Stimulated activated CD4-positive, alpha-beta T cell treated with anti-CD3 and anti-CD28 coated beads, Interleukin-2, amount 100 ng/mL, for 24 hours (primary cell): ENCODE measurements at regions not wholly inside any gene's neighbourhood (a gene's known extent, or its start where the extent isn't known, plus 50 kb on each side); places are given as distances from the start of the nearest gene placed in this dataset.

ENCODE experiments used
- DNase-seq, 2 donors: peaks; one replicate each; pipeline ENCODE4 v3.0.0-alpha.2; 2020

DNA sequence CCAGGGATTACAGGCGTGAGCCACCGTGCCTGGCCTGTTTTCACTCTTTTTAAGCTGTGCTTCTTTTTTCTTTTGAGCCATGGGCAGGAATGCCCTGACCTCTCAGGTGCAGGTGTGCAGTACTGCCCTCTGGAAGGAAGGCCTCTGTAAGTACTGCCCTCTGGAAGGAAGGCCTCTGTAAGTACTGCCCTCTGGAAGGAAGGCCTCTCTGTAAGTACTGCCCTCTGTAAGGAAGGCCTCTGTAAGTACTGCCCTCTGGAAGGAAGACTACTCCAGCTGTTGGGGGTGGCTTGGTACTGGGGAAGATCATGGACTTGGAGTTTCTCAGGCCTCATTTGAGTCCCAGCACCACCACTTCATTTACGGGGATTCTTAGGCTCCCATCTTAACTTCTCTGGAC lies 248.5 kb upstream of the ID2 start:
- no peak for DNase-seq

DNA sequence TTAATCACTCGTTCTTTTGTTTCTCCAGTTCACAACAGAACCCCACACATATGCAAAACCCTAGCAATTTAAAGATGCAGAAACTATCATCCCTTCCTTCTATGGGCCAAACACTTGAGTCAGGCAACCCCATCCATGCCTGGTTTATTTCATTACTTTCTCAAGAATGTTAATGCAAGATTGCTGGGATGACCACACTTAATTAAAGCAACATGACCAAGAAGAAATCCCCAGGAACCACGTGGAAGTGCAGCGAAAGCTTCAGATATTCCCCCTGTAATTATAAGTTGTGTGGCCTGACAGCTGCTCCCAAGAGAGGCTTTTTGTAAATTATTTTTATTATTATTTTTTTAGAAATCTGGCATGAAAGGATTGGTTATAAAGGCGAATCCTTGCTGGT lies 246.2 kb upstream of the ID2 start:
- peak in 1 of 2 donors; percentile 0 for DNase-seq

DNA sequence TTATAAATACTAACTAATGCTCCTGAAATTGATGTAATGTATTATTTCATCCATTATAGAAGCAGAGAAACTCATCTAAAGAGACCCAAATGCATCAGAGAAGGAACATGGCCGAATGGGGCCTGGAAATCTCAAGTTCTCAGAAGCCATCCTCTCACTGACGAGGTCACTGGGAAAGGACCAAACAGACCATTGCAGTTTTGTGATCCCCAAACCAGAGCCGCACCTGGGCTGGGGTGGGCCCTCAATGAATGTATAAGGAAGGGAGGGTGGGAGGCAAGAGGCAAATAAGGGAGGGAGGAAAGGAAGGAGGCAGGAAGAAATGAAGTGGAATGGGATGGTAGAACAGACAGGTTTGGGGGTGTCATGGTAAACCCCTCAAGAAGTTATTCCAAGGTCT lies 245.3 kb upstream of the ID2 start:
- peak in 1 of 2 donors; percentile 8 for DNase-seq

DNA sequence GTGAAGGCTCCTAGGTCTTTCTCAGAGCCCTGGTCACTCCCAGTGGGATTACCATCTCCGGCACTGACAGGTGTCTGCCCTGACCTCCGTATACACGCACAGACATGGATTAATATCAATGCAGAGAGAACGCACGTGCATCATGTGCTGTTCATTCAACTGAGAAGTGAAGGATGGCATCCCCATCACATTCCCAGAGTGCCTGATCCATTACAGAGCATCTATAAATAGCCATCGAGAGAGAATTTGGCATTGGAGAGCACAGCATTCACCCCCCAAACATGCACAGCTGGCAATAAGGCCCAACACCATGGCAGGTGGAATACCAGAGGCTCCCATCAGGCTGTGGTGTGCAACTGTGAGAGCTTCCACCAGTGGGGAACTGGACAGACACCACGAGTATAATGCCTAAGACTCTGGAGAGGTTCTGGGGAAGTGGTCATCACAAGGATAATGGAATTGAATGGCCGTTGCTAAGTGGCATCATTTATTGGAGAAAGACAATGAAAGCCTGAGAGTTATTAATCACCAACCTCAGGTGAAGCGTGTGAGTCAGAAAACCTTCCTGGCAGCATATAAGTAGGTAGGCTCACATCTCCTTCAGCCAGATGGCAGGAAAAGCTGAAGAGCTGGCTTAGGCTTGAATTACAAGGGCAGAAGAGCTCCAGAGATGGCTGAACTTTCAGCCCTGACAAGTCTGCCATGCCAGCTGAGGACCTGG lies 244.5 kb upstream of the ID2 start:
- DNase-seq: peak in 1 of 2 donors; percentile 5

DNA sequence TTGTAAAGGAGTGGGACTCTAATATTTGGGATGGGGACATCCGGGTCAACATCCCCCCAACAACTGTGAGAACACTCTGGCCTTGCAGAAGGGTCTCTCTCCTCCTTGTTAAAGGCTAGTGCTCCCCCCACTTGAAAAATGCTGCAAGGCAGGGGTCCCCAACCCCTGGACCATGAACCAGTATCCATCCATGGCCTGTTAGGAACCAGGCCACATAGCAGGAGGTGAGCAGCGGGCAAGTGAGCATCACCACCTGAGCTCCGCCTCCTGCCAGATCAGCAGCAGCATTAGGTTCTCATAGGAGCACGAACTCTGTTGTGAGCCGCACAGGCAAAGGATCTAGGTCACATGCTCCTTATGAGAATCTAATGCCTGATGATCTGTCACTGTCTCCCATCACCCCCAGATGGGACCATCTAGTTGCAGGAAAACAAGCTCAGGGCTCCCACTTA lies 243.9 kb upstream of the ID2 start:
- peak in 1 of 2 donors; percentile 3 for DNase-seq

DNA sequence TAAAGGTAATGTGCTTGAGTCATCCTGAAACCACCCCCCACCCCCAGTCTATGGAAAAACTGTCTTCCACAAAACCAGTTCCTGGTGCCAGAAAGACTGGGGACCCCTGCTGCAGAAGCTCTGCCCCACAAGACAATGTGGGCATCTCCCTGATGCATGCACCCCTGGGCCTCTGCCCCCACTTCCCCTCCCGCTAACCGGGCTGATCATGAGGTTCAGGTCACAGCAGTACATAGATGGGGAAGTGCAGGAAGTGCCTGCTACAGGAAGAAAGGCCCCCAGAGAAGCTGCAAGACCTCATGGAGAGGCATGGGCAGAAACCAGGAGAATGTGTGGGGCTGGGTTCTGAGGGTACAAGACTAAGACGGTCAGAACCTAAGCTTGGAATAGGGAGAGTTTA lies 243.4 kb upstream of the ID2 start:
- DNase-seq: no peak

DNA sequence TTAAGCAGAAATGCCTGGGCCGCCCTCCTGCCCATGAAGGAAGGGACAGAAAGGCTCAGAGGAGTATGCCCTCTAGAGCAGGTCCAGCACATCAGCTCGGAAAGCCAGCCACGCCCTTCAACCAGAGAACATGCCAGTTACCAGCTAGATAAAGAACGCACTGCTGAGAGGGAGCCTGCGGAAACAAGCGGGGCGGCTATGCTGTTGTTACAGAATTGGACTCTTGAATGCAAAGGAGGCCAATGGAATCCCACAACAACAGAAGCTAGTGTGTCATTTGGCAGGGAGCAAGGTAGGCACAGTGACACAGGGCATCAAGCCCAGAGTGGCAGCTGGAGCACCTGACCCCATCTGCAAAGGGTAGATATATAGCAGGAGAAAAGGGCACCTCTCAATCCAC lies 242.9 kb upstream of the ID2 start:
- DNase-seq: no peak

DNA sequence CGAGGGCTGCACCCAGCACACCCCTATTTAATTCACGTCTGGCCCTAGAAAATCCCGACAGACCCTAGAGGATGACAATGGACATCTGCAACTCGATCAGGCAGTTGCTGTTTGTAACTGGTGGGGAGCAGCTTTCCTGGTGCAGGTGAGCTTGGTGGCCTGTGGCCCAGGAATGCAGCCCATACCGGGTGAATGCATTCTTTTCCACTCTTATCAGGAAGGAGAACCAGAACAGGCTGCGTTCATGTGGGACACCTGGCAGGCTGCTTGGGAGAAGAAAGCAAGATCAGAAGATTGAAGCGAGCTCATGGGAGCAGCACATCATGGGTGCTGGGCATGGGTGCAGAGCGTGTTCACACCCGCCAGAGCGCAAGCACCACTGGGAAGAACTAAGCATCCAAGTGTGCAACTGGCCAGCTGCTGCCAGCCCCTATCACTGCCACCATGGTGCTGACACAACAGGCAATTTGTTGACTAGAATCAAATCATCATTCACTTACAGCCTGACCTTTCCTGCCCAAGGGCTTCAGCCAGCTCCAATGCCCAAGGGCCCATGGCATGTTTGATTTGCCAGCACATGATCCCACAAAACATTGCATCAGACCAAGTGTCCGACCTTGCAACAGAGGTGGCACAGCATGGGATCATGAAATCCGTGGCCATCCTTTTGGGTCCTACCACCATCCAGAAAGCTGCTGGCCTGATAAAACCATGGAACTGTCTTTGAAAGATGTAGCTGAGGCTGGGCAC lies 241.7 kb upstream of the ID2 start:
- peak in 1 of 2 donors; percentile 8 for DNase-seq

DNA sequence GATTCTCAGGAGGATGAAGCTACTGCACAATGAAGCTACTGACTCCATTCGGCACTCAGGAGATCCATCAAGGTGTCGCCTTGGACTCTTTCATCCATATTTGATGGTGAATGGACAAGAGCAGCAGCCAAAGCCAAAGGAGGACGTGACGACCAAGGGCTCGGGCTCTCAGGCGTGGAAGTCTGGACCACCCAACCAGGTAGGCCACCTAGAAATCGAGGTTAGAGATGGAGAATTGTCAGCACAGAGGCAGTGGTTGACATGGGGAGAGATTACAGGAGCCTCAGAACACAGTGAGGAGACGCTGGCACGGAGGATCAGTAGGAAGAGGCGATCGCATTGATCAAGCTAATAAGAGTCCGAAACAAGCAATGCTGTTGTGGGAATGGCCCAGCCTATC lies 240.5 kb upstream of the ID2 start:
- DNase-seq: peak in 1 of 2 donors; percentile 0

DNA sequence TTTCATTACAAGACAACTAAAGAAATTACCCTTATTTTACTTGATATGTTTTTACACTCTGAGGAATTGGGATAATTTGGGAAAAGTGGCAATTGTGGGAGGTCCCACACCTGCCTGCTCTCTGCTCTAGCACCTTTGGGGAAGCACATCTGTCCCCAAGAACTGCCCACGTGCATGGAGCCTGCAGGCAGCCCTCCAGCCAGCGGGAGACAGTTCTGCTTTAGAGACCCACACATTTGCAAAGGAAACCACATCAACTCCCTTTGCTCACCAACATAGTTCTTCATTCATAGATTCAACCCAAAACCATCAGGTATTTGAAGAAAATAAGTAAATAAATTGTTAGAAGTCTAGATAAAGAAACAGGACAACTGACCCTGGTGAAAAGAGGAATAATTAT lies 239.9 kb upstream of the ID2 start:
- DNase-seq: peak in 1 of 2 donors; percentile 1

DNA sequence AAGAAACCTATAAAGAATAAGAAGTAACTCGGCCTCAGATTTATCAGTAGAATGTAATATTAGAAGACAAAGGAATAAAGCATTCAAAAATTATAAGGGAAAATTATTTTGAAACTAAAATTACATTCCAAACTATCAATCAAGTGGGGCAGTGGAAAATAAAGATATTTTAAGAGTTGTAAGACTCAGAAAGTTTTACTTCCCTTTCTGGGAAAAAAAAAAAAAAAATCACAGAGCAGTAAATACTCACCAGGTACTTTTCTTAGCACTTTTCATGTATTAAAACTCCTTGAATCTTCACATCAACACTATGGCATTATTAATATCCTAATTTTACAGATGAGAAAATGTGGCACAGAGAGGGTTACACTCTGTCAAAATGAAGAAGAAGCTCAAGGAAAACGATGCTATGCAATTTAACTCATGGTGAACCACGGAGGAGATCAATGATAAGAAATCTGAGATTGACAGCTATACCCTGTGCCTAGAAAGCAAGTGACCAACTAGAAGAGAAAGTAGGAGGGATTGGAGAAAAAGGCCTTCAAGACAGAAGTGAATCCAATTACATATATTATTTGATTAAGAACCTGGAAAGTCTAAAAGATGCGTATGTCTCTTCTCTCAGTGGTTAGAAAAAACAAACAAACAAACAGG lies 238.9 kb upstream of the ID2 start:
- DNase-seq: no peak

DNA sequence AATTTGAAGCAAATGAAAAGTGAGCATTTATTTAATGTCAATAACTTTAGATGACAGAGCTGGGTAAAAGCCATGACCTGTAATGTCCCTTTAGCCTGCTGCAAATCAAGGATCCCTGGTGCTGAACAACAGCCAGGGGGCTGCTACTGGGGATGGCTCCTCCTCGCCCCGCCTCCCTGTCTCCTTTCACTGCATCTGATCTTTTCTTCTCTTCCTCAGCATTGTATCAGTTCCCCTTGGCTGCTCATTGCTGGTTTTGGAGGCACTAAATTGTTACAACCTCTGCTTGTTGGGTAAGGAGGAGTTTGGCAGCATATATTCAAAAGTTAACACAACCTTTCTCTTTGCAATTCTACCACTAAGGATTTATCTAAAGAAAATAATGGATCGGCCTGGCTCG lies 236.3 kb upstream of the ID2 start:
- DNase-seq: peak in 1 of 2 donors; percentile 8

DNA sequence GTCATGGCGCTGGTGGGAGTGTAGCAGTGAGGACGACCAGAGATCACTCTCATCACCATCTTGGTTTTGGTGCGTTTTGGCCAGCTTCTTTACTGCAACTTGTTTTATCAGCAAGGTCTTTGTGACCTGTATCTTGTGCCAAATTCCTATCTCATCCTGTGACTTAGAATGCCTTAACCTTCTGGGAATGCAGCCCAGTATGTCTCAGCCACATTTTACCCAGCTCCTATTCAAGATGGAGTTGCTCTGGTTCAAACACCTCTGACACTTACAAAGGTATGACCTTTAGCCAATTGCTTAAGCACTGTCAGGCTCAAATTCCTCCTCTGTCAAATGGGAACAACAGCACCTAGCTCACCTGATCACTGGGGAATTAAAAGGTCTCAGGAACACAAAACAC lies 235.1 kb upstream of the ID2 start:
- DNase-seq: peak in 1 of 2 donors; percentile 0

DNA sequence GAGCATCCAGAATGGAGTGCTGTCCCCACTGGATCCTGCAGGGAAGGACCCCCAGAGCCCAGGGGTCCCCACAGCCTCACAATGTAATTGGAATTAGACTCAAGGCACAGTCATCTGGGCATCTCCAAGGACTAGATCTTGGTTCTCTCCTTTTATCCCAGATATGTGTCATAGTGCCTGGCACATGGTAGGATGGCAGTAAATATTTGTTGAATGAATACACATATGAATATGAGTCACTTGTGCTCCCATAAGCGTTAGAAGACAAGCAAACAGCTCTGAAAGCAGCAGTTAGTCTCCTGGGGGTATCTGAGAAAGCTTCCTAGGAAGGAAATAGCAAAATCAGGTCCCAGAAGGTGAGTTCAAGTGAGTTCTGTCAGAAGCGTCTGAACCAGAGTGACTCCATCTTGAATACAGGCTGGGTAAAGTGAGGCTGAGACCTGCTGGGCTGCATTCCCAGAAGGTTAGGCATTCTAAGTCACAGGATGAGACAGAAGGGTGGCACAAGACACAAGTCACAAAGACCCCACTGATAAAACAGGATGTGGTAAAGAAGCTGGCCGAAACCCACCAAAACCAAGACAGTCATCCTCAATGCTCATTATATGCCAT lies 234.1 kb upstream of the ID2 start:
- DNase-seq: peak in 1 of 2 donors; percentile 6

DNA sequence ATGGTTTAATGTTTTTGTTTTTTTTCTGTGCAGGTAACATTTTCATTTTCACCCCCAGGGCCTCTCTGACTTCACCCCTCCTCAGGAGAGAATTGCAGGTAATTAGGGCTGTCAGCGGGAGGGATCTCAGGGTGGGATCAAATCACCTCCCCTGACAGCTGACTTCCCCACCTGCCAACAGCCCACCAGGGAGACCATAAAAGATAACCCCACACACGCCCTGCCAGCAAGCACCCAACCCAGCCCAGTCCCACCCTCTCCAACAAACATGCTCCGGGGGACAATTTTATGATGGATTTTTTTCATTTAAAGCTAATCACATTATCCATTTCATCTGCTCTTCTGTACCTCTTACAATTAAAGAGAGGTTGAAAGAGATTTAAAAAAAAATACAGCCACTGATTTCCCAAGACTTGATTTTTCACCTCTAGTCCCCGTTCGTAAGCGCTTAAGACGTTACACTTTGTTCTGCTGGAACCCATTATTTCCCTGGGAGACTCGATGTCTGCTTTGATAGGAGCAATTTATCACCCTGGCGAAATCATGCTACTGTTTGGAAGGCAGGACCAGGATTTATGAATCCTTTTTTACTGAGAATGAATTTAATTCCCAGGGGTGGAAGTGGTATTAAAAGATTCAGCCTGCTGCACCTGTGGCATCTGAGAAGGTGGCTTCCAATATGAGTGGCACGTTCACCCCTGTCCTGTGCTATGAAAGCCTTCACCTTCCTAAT lies 232.9 kb upstream of the ID2 start:
- DNase-seq: no peak

DNA sequence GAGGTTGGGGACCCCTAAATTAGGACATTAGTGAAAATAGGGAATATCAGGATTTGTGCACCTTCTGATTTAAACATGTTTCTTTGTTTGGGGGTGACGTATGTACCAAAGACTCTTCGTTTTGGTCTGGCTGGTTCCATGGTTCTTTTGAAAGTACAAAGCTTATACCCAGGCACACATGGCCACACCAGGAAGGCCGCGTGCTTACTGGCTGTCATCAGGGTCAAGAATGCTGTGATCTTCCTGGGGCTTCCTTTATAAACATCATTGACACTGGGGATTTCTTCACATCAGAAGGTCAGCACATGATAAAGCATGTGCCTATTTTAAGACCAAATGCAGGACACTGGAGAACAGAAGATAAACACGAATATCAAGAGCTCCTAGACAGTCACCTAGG lies 230.6 kb upstream of the ID2 start:
- DNase-seq: no peak

DNA sequence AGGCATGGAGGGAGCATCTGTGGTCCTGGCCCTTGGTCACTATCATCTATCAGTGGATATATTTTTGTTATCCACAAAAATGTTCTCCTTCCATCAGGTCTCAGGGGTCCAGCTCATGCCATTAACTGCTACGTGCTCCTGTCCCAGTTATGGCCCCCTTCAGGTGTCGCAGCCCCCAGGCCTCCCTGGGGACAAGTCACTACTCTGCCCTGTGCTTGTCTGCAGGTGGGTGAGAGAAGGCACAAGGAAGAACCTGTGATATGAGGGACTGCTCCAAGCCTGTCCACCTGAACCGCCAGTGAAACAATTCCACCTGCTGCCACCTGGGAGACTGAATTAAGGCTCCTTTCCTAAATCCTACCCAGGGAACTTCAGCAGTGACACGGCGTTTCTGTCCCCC lies 229.6 kb upstream of the ID2 start:
- no peak for DNase-seq

DNA sequence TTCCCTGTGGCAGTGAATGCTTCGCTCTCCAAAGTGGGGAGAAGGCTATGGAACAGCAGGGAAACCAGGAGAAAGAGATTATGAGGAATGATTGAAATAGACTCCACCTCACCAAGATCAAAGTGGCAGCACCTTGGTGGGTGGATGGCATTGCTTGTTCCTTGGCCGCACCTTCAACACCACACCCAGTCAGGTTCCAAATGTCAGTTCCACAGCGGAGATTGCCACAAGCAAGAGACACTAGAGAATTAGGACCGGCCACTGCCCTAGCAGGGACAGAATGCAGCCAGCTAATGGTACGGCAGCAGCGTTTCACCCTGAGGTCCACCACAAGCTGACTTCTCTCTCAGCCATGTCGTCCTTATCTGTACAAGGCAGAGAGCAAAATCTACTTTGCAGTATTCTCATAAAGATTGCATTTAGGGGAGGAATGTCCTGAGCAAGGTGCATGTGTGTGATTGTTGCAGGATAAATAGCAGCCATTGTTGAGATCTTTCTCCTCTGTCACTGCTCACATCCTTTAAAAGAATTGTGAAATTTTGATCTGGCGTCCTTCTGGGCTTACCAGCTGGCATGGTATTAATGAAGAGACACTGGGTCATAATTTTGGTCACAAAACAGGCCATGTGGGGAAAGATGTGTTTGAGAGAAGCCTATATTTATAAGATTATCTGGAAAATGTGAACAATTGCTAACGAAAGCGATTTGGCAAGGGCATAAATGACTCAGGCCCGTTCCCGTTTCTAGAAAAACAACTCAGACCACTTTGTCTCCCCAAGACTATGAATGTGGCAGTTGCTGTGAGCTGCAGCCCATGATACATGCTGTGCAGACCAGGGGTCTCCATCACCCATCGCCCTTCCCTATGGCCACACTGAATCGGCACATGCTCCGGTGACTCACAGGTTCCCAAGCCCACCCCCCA lies 228.6 kb upstream of the ID2 start:
- no peak for DNase-seq

DNA sequence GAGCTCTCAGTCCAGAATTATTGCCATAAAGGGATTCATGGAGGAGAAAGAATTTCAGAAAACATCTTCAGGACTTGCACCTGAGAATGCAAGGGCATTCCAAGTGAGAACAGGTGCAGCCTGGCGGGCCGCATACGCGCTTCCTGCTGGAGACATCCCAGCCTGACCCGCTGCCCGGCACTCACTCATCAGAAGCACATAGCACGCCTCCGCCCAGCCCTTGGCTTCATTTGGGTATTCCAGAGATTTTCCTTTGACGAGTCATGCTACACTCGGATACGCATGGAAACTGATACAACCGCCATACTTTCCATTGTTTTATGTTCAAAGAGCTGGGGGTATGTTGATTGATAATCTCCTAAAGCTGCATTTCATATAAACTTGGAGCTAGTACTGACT lies 228.0 kb upstream of the ID2 start:
- no peak for DNase-seq

DNA sequence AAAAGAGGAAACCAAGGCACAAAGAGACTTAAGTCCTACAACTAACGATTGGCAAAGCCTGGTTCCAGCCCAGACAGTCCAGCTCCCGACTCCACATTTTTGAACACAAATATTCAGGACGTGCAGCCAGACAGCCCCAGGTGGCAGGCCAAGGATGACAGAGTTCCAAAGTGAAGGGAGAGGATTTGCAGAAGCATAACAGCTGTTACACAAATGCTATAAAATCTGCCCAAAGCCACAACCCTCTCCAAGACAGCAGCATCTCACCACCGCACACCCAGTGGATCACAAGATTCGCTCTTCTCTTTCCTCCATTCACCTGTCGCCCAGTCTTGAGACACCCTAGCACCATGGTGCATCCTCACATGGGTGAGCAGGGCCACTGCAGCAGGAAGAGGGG lies 227.1 kb upstream of the ID2 start:
- no peak for DNase-seq
